H1 (cell line): ENCODE measurements at regions not wholly inside any gene's neighbourhood (a gene's known extent, or its start where the extent isn't known, plus 50 kb on each side); places are given as distances from the start of the nearest gene placed in this dataset.

Source experiments
- BACH1 ChIP-seq: IDR thresholded peaks from 2 replicates; pipeline ENCODE4 v1.6.1; 2012; ENCODE audit warnings: low read length, improper control_type of control experiment
- RAD21 ChIP-seq, 2 experiments: IDR thresholded peaks in 1 of 2; conservative IDR thresholded peaks in 1 of 2; 2 replicates each; pipeline ENCODE4 v1.6.1; 2011; ENCODE audit warnings: low read depth in 2 of 2, low read length in 2 of 2, improper control_type of control experiment in 1 of 2, inconsistent platforms in 1 of 2, mild to moderate bottlenecking in 1 of 2, moderate library complexity in 1 of 2
- TEAD4 ChIP-seq: IDR thresholded peaks from 2 replicates; pipeline ENCODE4 v1.6.1; 2012; ENCODE audit warnings: low read depth, low read length, inconsistent platforms, mixed read lengths
- TF ChIP-seq, protein P1 (sequence below): IDR thresholded peaks from 2 replicates; pipeline ENCODE4 v1.6.1; 2012; ENCODE audit warnings: low read length, inconsistent platforms

DNA sequence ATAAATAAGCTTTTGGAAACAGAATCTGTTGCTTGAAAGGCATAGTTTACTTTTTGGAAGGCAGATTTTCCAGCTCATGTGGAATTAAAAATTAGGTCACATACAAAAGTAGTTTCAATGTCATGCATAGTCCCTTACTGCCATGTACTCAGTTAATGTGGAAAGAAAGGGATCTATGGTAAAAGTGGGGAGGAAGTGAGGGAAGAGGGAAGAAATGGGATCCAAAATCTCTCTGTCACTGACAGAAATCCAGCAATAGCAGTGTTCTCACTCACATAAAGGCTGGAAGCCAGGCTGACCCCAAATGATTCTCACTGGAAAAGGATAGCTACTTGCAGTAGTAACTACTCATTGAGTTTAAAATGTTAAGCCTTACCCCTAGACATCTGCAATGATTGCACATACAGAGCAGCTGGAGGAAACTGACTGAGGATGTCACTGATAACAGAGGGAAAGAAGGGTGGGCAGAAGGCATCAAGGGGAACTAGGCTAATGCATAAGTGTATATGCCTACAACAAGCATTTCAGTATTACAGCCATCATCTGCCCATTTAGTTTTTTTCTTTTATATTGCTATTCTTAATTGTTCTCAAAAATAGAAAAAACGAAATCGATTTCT lies 445.6 kb downstream of the FAT4 start (continued):
- TF ChIP-seq, protein P1, sequence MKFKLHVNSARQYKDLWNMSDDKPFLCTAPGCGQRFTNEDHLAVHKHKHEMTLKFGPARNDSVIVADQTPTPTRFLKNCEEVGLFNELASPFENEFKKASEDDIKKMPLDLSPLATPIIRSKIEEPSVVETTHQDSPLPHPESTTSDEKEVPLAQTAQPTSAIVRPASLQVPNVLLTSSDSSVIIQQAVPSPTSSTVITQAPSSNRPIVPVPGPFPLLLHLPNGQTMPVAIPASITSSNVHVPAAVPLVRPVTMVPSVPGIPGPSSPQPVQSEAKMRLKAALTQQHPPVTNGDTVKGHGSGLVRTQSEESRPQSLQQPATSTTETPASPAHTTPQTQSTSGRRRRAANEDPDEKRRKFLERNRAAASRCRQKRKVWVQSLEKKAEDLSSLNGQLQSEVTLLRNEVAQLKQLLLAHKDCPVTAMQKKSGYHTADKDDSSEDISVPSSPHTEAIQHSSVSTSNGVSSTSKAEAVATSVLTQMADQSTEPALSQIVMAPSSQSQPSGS, result no peak
- TF ChIP-seq RAD21 (IDR thresholded peaks at IDR 0.05 in 1 of 2, conservative IDR thresholded peaks at IDR 0.05 in 1 of 2; ENCODE audit: low read depth in 2 of 2, low read length in 2 of 2), result no peak
- TF ChIP-seq TEAD4, result no peak
- no peak for TF ChIP-seq BACH1
